GM04503 (cell line): ENCODE measurements at regions not wholly inside any gene's neighbourhood (a gene's known extent, or its start where the extent isn't known, plus 50 kb on each side); places are given as distances from the start of the nearest gene placed in this dataset.

Source experiments
- DNase-seq: peaks from one replicate; pipeline ENCODE4 v3.0.0-alpha.2; 2012; ENCODE audit warnings: low read depth

- peak; percentile 54 for DNase-seq
Measured at GRCh38 chr1:98327220-98327861, 334.2 kb upstream of the SNX7 start.

- peak; percentile 51 for DNase-seq
Measured at GRCh38 chr1:98325646-98326440, 335.7 kb upstream of the SNX7 start.

GRCh38 chr1:98323906-98324358, 337.6 kb upstream of the SNX7 start:
- peak; percentile 93 for DNase-seq

GRCh38 chr1:98323388-98323787, 338.1 kb upstream of the SNX7 start:
- DNase-seq = peak; percentile 62

- DNase-seq = no peak
Measured at GRCh38 chr1:98322966-98323365, 338.6 kb upstream of the SNX7 start.

- DNase-seq = no peak
Measured at GRCh38 chr1:98322086-98322485, 339.4 kb upstream of the SNX7 start.

GRCh38 chr1:98321191-98321590, 340.3 kb upstream of the SNX7 start:
- no peak for DNase-seq

- DNase-seq = no peak
Measured at GRCh38 chr1:98316286-98316905, 345.1 kb upstream of the SNX7 start.

GRCh38 chr1:98315309-98315708, 346.2 kb upstream of the SNX7 start:
- peak; percentile 55 for DNase-seq

GRCh38 chr1:98314601-98315000, 346.9 kb upstream of the SNX7 start:
- no peak for DNase-seq

GRCh38 chr1:98306517-98307089, 354.9 kb upstream of the SNX7 start:
- DNase-seq = no peak

GRCh38 chr1:98305362-98305761, 356.2 kb upstream of the SNX7 start:
- no peak for DNase-seq

GRCh38 chr1:98304888-98305287, 356.6 kb upstream of the SNX7 start:
- no peak for DNase-seq

- no peak for DNase-seq
Measured at GRCh38 chr1:98299861-98300260, 361.7 kb upstream of the SNX7 start.

GRCh38 chr1:98299313-98299712, 362.2 kb upstream of the SNX7 start:
- DNase-seq = no peak

GRCh38 chr1:98298319-98298718, 363.2 kb upstream of the SNX7 start:
- DNase-seq = no peak

- DNase-seq = no peak
Measured at GRCh38 chr1:98296681-98297080, 364.8 kb upstream of the SNX7 start.

GRCh38 chr1:98294127-98294526, 367.4 kb upstream of the SNX7 start:
- DNase-seq = no peak

GRCh38 chr1:98292994-98293393, 368.5 kb upstream of the SNX7 start:
- no peak for DNase-seq

GRCh38 chr1:98289311-98289710, 368.5 kb upstream of the DPYD start:
- no peak for DNase-seq

GRCh38 chr1:98288494-98288893, 367.7 kb upstream of the DPYD start:
- no peak for DNase-seq

GRCh38 chr1:98287626-98288025, 366.8 kb upstream of the DPYD start:
- DNase-seq = no peak

- DNase-seq = no peak
Measured at GRCh38 chr1:98286656-98287055, 365.8 kb upstream of the DPYD start.
